ENCODE measurements at regions not wholly inside any gene's neighbourhood (a gene's known extent, or its start where the extent isn't known, plus 50 kb on each side); places are given as distances from the start of the nearest gene placed in this dataset.

- DNase-seq: no peak
These were observed 736.2 kb downstream of the BRD1 start for GRCh38 chr22:49091451-49091850.

GRCh38 chr22:49090853-49091135 lies 736.9 kb downstream of the BRD1 start:
- DNase-seq: no peak

- no peak for DNase-seq
These were observed 737.4 kb downstream of the BRD1 start for GRCh38 chr22:49090061-49090852.

- no peak for DNase-seq
These were observed 738.6 kb downstream of the BRD1 start for GRCh38 chr22:49088801-49089791.

- DNase-seq: no peak
These were observed 739.7 kb downstream of the BRD1 start for GRCh38 chr22:49087716-49088601.

GRCh38 chr22:49087198-49087597 lies 740.5 kb downstream of the BRD1 start:
- no peak for DNase-seq

- no peak for DNase-seq
These were observed 741.0 kb downstream of the BRD1 start for GRCh38 chr22:49086606-49087157.

GRCh38 chr22:49086181-49086580 lies 741.5 kb downstream of the BRD1 start:
- no peak for DNase-seq

- no peak for DNase-seq
These were observed 743.5 kb downstream of the BRD1 start for GRCh38 chr22:49084206-49084605.

- DNase-seq: no peak
These were observed 744.1 kb downstream of the BRD1 start for GRCh38 chr22:49083607-49084006.

- DNase-seq: no peak
These were observed 745.2 kb downstream of the BRD1 start for GRCh38 chr22:49082451-49082850.

- DNase-seq: no peak
These were observed 745.7 kb downstream of the BRD1 start for GRCh38 chr22:49081926-49082325.

- DNase-seq: no peak
These were observed 746.4 kb downstream of the BRD1 start for GRCh38 chr22:49081261-49081666.

GRCh38 chr22:49080631-49081030 lies 747.0 kb downstream of the BRD1 start:
- DNase-seq: no peak

- DNase-seq: no peak
These were observed 747.8 kb downstream of the BRD1 start for GRCh38 chr22:49079743-49080500.

GRCh38 chr22:49079027-49079725 lies 748.5 kb downstream of the BRD1 start:
- no peak for DNase-seq

- no peak for DNase-seq
These were observed 749.5 kb downstream of the BRD1 start for GRCh38 chr22:49078076-49078710.

GRCh38 chr22:49077586-49077985 lies 750.1 kb downstream of the BRD1 start:
- no peak for DNase-seq

GRCh38 chr22:49077036-49077393 lies 750.7 kb downstream of the BRD1 start:
- DNase-seq: no peak

- DNase-seq: no peak
These were observed 751.2 kb downstream of the BRD1 start for GRCh38 chr22:49076300-49077035.

Measured in stimulated activated CD4-positive, alpha-beta T cell treated with anti-CD3 and anti-CD28 coated beads, Interleukin-4, amount 100 ng/mL, for 24 hours (primary cell).